GM18499 (cell line): ENCODE measurements at regions not wholly inside any gene's neighbourhood (a gene's known extent, or its start where the extent isn't known, plus 50 kb on each side); places are given as distances from the start of the nearest gene placed in this dataset.

Source experiments
- ATAC-seq: cut with Tn5 transposase; IDR thresholded peaks from one replicate; pipeline ENCODE4 v1.9.1; 2021; ENCODE audit warnings: moderate number of reproducible peaks; ENCODE audit not compliant: insufficient read depth, unreplicated experiment

- no peak for ATAC-seq
Observed at GRCh38 chr4:3863841-3864741, 97.9 kb downstream of the ADRA2C start.

- no peak for ATAC-seq
Observed at GRCh38 chr4:3864742-3865721, 98.8 kb downstream of the ADRA2C start.

GRCh38 chr4:3865986-3866812, 100.0 kb downstream of the ADRA2C start:
- ATAC-seq, result no peak

GRCh38 chr4:3866813-3867129, 100.6 kb downstream of the ADRA2C start:
- ATAC-seq, result no peak

DNA sequence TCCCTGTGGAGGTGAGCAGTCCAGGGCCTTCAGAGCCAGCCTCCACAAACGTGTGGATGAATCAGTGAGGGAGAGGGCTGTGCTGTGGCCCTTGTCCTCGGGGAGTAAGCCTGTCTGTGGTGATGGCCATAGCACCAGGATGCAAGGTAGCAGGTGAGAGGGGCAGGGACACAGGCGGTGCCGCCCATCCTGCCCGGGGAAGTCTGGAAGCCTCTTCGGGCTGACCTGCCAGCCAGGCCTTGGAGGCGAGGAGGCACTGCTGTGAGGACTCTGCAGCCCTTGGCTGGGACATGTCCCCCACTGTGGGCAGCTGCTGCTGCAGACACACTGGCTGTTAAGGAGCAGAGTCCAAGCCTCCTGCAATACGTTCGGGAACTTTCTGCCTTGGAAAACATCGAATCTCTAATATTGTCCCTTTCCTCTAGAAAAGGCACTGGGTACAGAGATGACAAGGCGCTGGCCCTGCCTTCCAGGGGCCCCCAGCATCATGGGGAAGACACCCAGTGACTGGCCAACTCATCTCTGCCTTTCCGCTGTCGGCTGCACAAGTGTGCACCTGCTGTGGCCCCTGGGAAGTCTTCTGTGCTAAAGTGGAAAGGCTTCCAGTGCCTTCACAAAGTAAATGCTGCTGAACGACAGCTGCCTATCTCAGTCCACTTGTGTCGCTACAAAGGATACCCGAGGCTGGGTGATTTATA, 101.4 kb downstream of the ADRA2C start:
- ATAC-seq, result no peak

- ATAC-seq, result no peak
Observed at GRCh38 chr4:3868211-3869173, 102.3 kb downstream of the ADRA2C start.

GRCh38 chr4:3869174-3869572, 103.0 kb downstream of the ADRA2C start:
- ATAC-seq, result no peak

DNA sequence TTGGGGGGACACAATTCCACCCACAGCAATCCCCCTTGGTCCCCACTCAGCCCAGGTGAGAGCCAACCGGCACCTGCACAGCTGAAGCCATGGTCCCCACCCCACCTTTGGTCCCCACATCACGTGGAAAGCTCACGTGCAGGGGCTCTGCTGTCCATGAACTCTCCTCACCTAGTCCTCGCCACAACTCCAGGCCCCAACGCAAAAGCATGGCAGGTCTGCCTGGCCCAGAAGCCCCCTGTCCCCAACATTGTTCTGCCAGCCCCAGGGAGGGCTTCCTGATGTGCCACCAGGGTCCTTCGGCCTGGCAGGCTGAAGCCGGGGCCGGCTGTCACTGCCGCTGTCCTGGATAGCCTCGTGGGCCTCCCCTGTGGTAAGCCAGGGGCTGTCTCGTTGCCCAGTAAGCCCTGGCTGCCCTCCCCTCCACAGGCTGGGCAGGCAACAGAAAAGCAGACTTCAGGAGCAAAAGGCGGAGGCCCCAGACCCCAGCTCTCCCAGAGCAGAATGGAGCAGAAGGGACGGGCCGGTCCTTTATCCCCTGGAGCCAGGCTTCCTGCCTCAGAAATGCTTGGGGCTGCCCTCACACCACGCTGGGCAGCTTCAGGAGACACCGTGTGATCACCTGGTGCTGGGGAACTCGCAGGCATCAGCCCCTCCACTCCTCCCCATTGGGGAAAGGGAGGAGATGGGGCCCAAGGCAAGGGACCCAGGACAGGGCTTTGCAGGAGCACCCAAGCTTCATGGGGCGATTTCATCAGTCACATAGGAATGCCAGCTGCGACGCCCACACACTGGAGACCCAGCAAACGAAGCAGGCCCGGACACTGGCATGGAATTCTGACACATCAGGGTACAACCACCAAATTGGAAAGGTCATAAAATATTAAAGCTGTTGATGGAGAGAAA, 103.7 kb downstream of the ADRA2C start:
- ATAC-seq, result no peak

DNA sequence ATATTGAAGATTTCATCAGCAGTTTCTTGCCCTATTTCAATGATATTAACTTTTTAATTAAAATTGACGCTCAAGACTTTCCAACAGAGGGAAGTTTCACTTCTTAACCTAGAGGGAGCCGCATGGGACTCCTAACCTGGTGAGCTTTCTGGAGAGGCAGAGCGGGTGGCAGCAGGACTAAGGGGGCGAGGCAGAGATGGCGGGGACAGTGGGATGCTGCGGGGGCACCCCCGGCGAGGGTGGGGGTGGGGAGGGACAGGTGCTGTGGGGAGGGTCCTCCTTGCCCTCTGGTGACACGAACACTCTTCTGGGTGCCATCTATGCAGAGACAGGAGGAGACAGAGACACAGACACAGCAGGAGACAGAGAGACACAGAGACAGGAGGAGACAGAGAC, 104.4 kb downstream of the ADRA2C start:
- no peak for ATAC-seq

- no peak for ATAC-seq
Observed at GRCh38 chr4:3871181-3871852, 105.1 kb downstream of the ADRA2C start.

DNA sequence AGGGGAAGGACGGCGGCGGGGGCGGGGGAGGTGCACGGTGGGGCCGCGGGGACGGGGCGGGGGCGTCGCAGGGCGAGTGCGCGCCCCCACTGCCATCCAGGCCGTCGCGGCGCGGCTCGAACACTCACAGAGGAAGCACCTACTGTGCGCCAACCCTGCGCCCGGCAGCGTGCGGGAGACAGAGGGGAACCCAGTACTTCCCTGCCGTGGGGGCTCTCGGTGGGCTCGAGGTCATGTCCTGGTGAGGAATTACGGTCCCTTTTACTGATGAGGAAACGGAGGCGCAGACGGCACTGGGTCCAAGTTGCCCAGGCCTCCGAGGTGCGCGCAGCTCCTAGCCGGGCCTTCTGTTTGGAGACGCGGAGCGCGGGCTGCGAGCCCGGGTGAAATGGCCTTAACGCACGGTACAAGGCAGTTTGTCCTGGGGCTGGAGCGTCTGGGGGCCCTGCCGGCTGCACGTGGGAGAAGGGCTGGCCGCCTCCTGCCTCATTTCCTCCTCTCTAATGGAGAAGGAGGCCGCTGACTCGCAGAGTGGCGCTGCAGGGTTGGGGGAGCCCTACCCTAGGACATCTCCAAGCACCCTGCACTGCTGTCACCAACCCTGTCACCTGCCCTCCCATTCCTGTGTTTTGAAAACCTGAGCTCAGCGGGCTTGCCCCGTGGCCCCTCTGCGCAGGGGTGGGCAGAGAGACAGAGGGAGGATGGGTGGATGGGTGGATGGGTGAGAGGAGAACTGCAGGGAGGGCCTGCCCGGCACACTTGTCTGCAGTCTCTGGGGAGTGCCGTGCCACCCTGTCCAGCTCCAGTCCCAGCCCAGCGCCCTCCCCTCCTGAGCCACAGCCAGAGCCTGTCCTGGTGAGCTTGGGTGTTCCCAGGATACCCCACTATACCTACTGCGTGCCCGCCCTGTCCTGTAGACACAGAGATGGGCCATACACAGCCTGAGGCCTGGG, 106.0 kb downstream of the ADRA2C start:
- ATAC-seq, result no peak

DNA sequence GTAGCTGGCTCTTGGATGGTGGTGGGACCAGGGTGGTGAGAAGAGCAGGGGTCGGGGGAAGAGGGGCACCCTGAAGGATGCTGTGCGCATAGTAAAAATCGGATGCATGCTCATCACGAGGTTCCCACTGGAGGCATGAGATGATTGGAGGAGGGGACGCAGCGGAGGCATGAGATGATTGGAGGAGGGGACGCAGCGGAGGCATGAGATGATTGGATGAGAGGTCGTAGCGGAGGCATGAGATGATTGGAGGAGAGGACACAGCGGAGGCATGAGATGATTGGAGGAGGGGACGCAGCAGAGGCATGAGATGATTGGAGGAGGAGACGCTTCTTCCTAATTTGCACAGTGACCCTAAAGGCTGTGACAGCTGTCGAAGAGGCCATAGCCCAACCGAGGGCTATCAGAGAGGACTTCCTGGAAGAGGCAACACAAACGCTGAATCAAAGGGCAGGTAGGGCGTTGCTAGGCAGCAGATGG, 106.7 kb downstream of the ADRA2C start:
- ATAC-seq, result no peak

DNA sequence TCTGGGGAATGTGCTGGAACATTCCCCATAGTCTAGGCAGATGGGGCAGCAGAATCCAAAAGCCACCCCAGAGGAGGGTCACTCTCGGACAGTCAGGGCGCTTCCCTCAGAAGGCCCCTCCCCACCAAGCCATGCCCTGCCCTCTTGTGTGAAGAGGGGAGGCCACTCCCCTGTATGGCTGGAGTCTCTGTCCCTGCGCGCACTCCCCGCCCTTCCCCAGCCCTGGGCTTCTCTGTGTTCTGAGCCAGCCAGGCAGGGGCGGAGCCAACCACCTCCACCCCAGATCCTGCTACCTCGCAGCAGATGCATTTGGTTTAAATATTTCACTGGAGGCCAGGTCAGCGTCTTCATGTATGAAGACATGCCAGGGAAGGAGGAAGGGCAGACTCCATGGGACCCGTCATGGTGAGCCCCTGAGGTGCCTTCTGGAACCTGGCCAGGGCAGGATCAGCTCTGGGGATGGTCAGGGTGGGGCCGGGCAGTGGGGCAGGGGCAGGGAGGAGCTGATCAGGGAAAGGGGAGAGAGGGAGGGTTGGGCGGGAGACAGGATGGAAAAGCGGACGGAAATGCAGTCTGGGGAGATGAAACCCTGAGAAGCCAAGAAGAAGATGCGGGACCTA, 107.3 kb downstream of the ADRA2C start:
- ATAC-seq, result no peak

DNA sequence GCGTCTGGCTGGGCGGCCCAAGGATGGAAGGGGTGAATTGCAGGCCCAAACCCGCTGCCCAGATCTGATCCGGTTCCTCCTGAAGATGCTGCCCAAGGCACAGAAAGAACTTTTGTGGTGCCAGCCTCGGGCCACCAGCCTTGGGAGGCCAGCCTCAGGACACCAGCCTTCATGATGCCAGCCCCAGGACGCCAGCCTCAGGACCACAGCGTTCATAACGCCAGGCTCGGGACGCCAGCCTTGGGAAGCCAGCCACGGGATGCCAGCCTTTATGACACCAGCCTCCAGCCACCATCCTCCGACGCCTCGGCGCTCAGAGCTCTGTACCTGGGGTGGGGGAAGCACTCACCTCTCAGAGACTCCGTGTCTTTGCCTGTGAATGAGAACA, 107.8 kb downstream of the ADRA2C start:
- no peak for ATAC-seq

- no peak for ATAC-seq
Observed at GRCh38 chr4:3874525-3875110, 108.4 kb downstream of the ADRA2C start.
